Ammon's horn (tissue), 1 donor: ENCODE measurements at regions not wholly inside any gene's neighbourhood (a gene's known extent, or its start where the extent isn't known, plus 50 kb on each side); places are given as distances from the start of the nearest gene placed in this dataset.
"Not testable (repeated sequence)": the region's sequence is repeated elsewhere in the genome, so short reads cannot be mapped to it uniquely, and the experiment has no call there.

Experiments
- DNase-seq: peaks from one replicate; pipeline ENCODE4 v3.0.0-alpha.2; 2016; ENCODE audit warnings: low spot score

- no peak for DNase-seq
These were observed 368.4 kb upstream of the GRAMD2B start for GRCh38 chr5:126054577-126055347.

GRCh38 chr5:126055348-126055729 lies 367.9 kb upstream of the GRAMD2B start:
- no peak for DNase-seq

- DNase-seq = no peak
These were observed 366.9 kb upstream of the GRAMD2B start for GRCh38 chr5:126056352-126056751.

- no peak for DNase-seq
These were observed 366.2 kb upstream of the GRAMD2B start for GRCh38 chr5:126056851-126057622.

- DNase-seq = not testable (repeated sequence)
These were observed 364.8 kb upstream of the GRAMD2B start for GRCh38 chr5:126058392-126058791.

- no peak for DNase-seq
These were observed 360.6 kb upstream of the GRAMD2B start for GRCh38 chr5:126062398-126063221.

- DNase-seq = no peak
These were observed 358.1 kb upstream of the GRAMD2B start for GRCh38 chr5:126065061-126065460.

- DNase-seq = no peak
These were observed 356.4 kb upstream of the GRAMD2B start for GRCh38 chr5:126066836-126067235.

- DNase-seq = no peak
These were observed 355.8 kb upstream of the GRAMD2B start for GRCh38 chr5:126067404-126067803.

- no peak for DNase-seq
These were observed 353.9 kb upstream of the GRAMD2B start for GRCh38 chr5:126069329-126069728.

GRCh38 chr5:126070481-126070880 lies 352.7 kb upstream of the GRAMD2B start:
- DNase-seq = no peak

GRCh38 chr5:126074538-126074937 lies 348.7 kb upstream of the GRAMD2B start:
- no peak for DNase-seq

GRCh38 chr5:126079266-126079665 lies 343.9 kb upstream of the GRAMD2B start:
- DNase-seq = no peak

GRCh38 chr5:126081209-126081608 lies 342.0 kb upstream of the GRAMD2B start:
- no peak for DNase-seq

- DNase-seq = no peak
These were observed 330.2 kb upstream of the GRAMD2B start for GRCh38 chr5:126093041-126093440.

- DNase-seq = no peak
These were observed 329.5 kb upstream of the GRAMD2B start for GRCh38 chr5:126093718-126094117.

- DNase-seq = no peak
These were observed 328.2 kb upstream of the GRAMD2B start for GRCh38 chr5:126094991-126095390.

- DNase-seq = no peak
These were observed 326.7 kb upstream of the GRAMD2B start for GRCh38 chr5:126096442-126097006.

- no peak for DNase-seq
These were observed 325.3 kb upstream of the GRAMD2B start for GRCh38 chr5:126097876-126098275.

GRCh38 chr5:126098330-126099017 lies 324.7 kb upstream of the GRAMD2B start:
- DNase-seq = no peak

GRCh38 chr5:126099077-126099476 lies 324.1 kb upstream of the GRAMD2B start:
- no peak for DNase-seq

GRCh38 chr5:126100767-126101166 lies 322.4 kb upstream of the GRAMD2B start:
- DNase-seq = peak; percentile 7
